ENCODE measurements at regions not wholly inside any gene's neighbourhood (a gene's known extent, or its start where the extent isn't known, plus 50 kb on each side); places are given as distances from the start of the nearest gene placed in this dataset.
"Not testable (repeated sequence)": the region's sequence is repeated elsewhere in the genome, so short reads cannot be mapped to it uniquely, and the experiment has no call there.

GRCh38 chr16:14384745-14385144, 245.3 kb downstream of the PARN start:
- ChIA-PET POLR2A (no interaction called here), CTCF (no interaction called here)
- no peak overlapping the region for H3K4me3 Mint-ChIP-seq
- H3K27me3 Mint-ChIP-seq = no peaks in the 10 kb centered on the region
- H3K36me3 Mint-ChIP-seq (ENCODE audit: low read depth) = no peaks in the 10 kb centered on the region
- H3K9me3 Mint-ChIP-seq = no peaks in the 10 kb centered on the region
- H3K27ac Mint-ChIP-seq = no peak overlapping the region
- DNase-seq = no peak
- no peaks in the 10 kb centered on the region for H3K4me1 Mint-ChIP-seq

- H3K4me1 Mint-ChIP-seq; H3K36me3 Mint-ChIP-seq (ENCODE audit: low read depth); CTCF ChIA-PET; H3K27me3 Mint-ChIP-seq; POLR2A ChIA-PET; DNase-seq; H3K4me3 Mint-ChIP-seq; H3K27ac Mint-ChIP-seq; H3K9me3 Mint-ChIP-seq: not testable (repeated sequence)
These were observed 246.2 kb downstream of the PARN start for GRCh38 chr16:14383844-14384243.

GRCh38 chr16:14378689-14379467, 251.2 kb downstream of the PARN start:
- Mint-ChIP-seq H3K36me3 (ENCODE audit: low read depth) (no peaks in the 10 kb centered on the region), H3K4me1 (peaks cover 4% of the 10 kb centered on the region), H3K27me3 (no peaks in the 10 kb centered on the region), H3K27ac (no peak overlapping the region), H3K9me3 (no peaks in the 10 kb centered on the region), H3K4me3 (no peak overlapping the region)
- POLR2A ChIA-PET = no interaction called here
- CTCF ChIA-PET = interaction anchor here (0.7 to 1.6 kb wide), 3 partner anchors 9 to 36 kb away, joined by 3 to 5 read pairs (median 3); no protein-coding TSS in a partner anchor
- no peak for DNase-seq

GRCh38 chr16:14378131-14378551, 251.9 kb downstream of the PARN start:
- no peak for DNase-seq
- ChIA-PET CTCF (interaction anchor here (0.7 to 1.6 kb wide), 3 partner anchors 9 to 35 kb away, joined by 3 to 5 read pairs (median 3); no protein-coding TSS in a partner anchor), POLR2A (no interaction called here)
- H3K27me3 Mint-ChIP-seq = no peaks in the 10 kb centered on the region
- H3K9me3 Mint-ChIP-seq = no peaks in the 10 kb centered on the region
- peaks cover 4% of the 10 kb centered on the region for H3K4me1 Mint-ChIP-seq
- no peaks in the 10 kb centered on the region for H3K36me3 Mint-ChIP-seq (ENCODE audit: low read depth)
- no peak overlapping the region for H3K4me3 Mint-ChIP-seq
- no peak overlapping the region for H3K27ac Mint-ChIP-seq

- ChIA-PET CTCF (no interaction called here), POLR2A (no interaction called here)
- no peaks in the 10 kb centered on the region for H3K36me3 Mint-ChIP-seq (ENCODE audit: low read depth)
- peaks cover 4% of the 10 kb centered on the region for H3K4me1 Mint-ChIP-seq
- no peak for DNase-seq
- no peaks in the 10 kb centered on the region for H3K9me3 Mint-ChIP-seq
- no peak overlapping the region for H3K27ac Mint-ChIP-seq
- H3K4me3 Mint-ChIP-seq = no peak overlapping the region
- no peaks in the 10 kb centered on the region for H3K27me3 Mint-ChIP-seq
These were observed 252.7 kb downstream of the PARN start for GRCh38 chr16:14377326-14377725.

GRCh38 chr16:14375132-14375491, 254.9 kb downstream of the PARN start:
- no peak overlapping the region for H3K27ac Mint-ChIP-seq
- H3K4me1 Mint-ChIP-seq = peaks cover 4% of the 10 kb centered on the region
- CTCF ChIA-PET = no interaction called here
- POLR2A ChIA-PET = no interaction called here
- no peaks in the 10 kb centered on the region for H3K36me3 Mint-ChIP-seq (ENCODE audit: low read depth)
- no peak for DNase-seq
- H3K27me3 Mint-ChIP-seq = no peaks in the 10 kb centered on the region
- no peak overlapping the region for H3K4me3 Mint-ChIP-seq
- no peaks in the 10 kb centered on the region for H3K9me3 Mint-ChIP-seq

GRCh38 chr16:14374451-14375131, 255.5 kb downstream of the PARN start:
- CTCF ChIA-PET = no interaction called here
- H3K27ac Mint-ChIP-seq = no peak overlapping the region
- no peak for DNase-seq
- H3K36me3 Mint-ChIP-seq (ENCODE audit: low read depth) = no peaks in the 10 kb centered on the region
- POLR2A ChIA-PET = no interaction called here
- H3K4me3 Mint-ChIP-seq = no peak overlapping the region
- no peaks in the 10 kb centered on the region for H3K27me3 Mint-ChIP-seq
- peaks cover 4% of the 10 kb centered on the region for H3K4me1 Mint-ChIP-seq
- H3K9me3 Mint-ChIP-seq = no peaks in the 10 kb centered on the region

- DNase-seq = no peak
- H3K27me3 Mint-ChIP-seq = no peaks in the 10 kb centered on the region
- no peaks in the 10 kb centered on the region for H3K9me3 Mint-ChIP-seq
- ChIA-PET CTCF (no interaction called here), POLR2A (no interaction called here)
- no peaks in the 10 kb centered on the region for H3K36me3 Mint-ChIP-seq (ENCODE audit: low read depth)
- H3K4me1 Mint-ChIP-seq = peaks cover 4% of the 10 kb centered on the region
- no peak overlapping the region for H3K4me3 Mint-ChIP-seq
- no peak overlapping the region for H3K27ac Mint-ChIP-seq
These were observed 256.2 kb downstream of the PARN start for GRCh38 chr16:14373896-14374295.

- Mint-ChIP-seq H3K27ac (no peak overlapping the region), H3K9me3 (no peaks in the 10 kb centered on the region), H3K4me1 (peaks cover 4% of the 10 kb centered on the region), H3K4me3 (no peak overlapping the region), H3K27me3 (no peaks in the 10 kb centered on the region), H3K36me3 (ENCODE audit: low read depth) (no peaks in the 10 kb centered on the region)
- ChIA-PET POLR2A (no interaction called here), CTCF (interaction anchor here (0.5 kb wide), 1 partner anchor 1082 kb away, joined by 3 read pairs; no protein-coding TSS in a partner anchor)
- no peak for DNase-seq
These were observed 256.7 kb downstream of the PARN start for GRCh38 chr16:14373406-14373805.

- ChIA-PET CTCF (no interaction called here), POLR2A (no interaction called here)
- Mint-ChIP-seq H3K4me1 (no peaks in the 10 kb centered on the region), H3K27me3 (no peaks in the 10 kb centered on the region), H3K27ac (no peak overlapping the region), H3K4me3 (no peak overlapping the region), H3K9me3 (no peaks in the 10 kb centered on the region), H3K36me3 (ENCODE audit: low read depth) (no peaks in the 10 kb centered on the region)
- DNase-seq = no peak
These were observed 257.6 kb downstream of the PARN start for GRCh38 chr16:14372471-14372870.

GRCh38 chr16:14371778-14372431, 258.2 kb downstream of the PARN start:
- no peaks in the 10 kb centered on the region for H3K9me3 Mint-ChIP-seq
- H3K27ac Mint-ChIP-seq = no peak overlapping the region
- DNase-seq = no peak
- H3K27me3 Mint-ChIP-seq = no peaks in the 10 kb centered on the region
- H3K36me3 Mint-ChIP-seq (ENCODE audit: low read depth) = no peaks in the 10 kb centered on the region
- no peak overlapping the region for H3K4me3 Mint-ChIP-seq
- ChIA-PET CTCF (interaction anchor here (1.1 kb wide), 1 partner anchor 34 kb away, joined by 3 read pairs; no protein-coding TSS in a partner anchor), POLR2A (no interaction called here)
- no peaks in the 10 kb centered on the region for H3K4me1 Mint-ChIP-seq

- Mint-ChIP-seq H3K36me3 (ENCODE audit: low read depth) (no peaks in the 10 kb centered on the region), H3K27ac (no peak overlapping the region), H3K4me1 (no peaks in the 10 kb centered on the region), H3K4me3 (no peak overlapping the region), H3K9me3 (no peaks in the 10 kb centered on the region), H3K27me3 (no peaks in the 10 kb centered on the region)
- ChIA-PET POLR2A (no interaction called here), CTCF (interaction anchor here (0.6 to 1.3 kb wide), 4 partner anchors 9 to 774 kb away, joined by 3 read pairs; no protein-coding TSS in a partner anchor)
- no peak for DNase-seq
These were observed 259.3 kb downstream of the PARN start for GRCh38 chr16:14370736-14371234.
